ENCODE measurements at regions not wholly inside any gene's neighbourhood (a gene's known extent, or its start where the extent isn't known, plus 50 kb on each side); places are given as distances from the start of the nearest gene placed in this dataset.

GRCh38 chr3:5898106-5898505 lies 710.6 kb downstream of the EDEM1 start:
- Histone ChIP-seq H3K9me3 (replicated peaks; ENCODE audit: insufficient read depth, low read length) (no peaks in the 10 kb centered on the region), H3K27me3 (replicated peaks; ENCODE audit: insufficient read depth, low read length) (no peaks in the 10 kb centered on the region), H3K36me3 (replicated peaks; ENCODE audit: insufficient read depth, low read length) (no peaks in the 10 kb centered on the region), H3K9me2 (replicated peaks; ENCODE audit: insufficient read depth, low read length) (no peaks in the 10 kb centered on the region), H4K20me1 (ENCODE audit: insufficient read depth, low read length) (no peaks in the 10 kb centered on the region), H3K4me3 (ENCODE audit: low read length) (no peak overlapping the region), H3K27ac (ENCODE audit: low read length) (no peak overlapping the region), H3K9ac (ENCODE audit: low read length) (no peak overlapping the region), H3K4me2 (ENCODE audit: low read depth, low read length) (no peak overlapping the region), H3K4me1 (ENCODE audit: low read length) (no peaks in the 10 kb centered on the region), H3K79me2 (ENCODE audit: low read length) (no peaks in the 10 kb centered on the region), H2AFZ (ENCODE audit: low read length) (no peak overlapping the region), H3F3A (ENCODE audit: insufficient read depth, low read length) (no peaks in the 10 kb centered on the region)
- no peak for TF ChIP-seq EZH2phosphoT487 (IDR thresholded peaks at IDR 0.05; ENCODE audit: low read length)
- no peak for DNase-seq

DNA sequence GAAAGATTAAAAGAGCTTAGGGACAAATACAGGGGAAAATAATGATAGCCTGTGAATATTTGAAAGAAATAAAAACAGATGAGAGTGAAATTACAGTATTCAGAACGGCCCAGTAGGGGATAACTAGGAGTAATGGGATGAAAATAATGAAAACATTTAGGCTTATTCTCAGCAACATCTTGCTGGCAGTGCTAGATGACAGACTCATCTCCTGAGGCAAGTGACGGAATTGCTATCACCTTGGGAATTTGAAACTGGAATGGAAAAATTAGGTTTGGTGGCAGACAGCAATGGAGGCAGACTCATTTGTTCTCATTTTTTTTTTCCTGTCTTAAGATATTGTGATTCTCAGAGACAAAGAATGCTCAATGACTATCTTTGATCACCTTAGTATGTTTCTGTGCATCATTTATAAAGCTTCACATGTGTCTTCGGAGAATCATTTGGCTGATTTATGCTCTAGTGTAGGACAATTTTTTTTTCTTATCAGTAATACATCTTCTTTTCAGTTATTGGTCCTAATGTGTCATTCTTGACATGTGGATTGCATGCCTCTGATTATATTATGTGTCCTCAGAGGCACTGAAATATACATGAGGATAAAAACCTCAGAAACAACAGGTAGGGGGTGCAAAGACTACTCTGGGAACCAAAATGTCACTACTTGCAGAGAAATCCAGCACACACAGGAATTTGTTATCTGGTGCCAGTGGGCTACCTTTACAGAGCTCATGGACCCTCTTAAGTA lies 711.7 kb downstream of the EDEM1 start:
- no peaks in the 10 kb centered on the region for H3K9me2 ChIP-seq (replicated peaks; ENCODE audit: insufficient read depth, low read length)

DNA sequence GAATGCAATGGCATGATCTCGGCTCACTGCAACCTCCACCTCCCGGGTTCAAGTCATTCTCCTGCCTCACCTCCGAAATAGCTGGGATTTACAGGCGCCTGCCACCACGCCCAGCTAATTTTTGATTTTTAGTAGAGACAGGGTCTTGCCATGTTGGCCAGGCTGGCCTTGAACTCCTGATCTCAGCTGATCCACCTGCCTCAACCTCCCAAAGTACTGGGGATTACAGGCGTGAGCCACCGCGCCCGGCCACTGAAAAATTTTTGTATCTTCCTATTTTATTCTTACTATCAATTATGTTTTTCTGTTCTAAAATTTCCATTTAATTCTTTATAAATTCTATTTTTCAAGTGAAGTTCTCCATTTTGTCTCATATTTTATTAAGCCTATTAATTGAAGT lies 730.4 kb downstream of the EDEM1 start:
- Histone ChIP-seq H3K36me3 (replicated peaks; ENCODE audit: insufficient read depth, low read length) (no peaks in the 10 kb centered on the region), H3K4me3 (ENCODE audit: low read length) (no peak overlapping the region), H3K4me1 (ENCODE audit: low read length) (no peaks in the 10 kb centered on the region), H4K20me1 (ENCODE audit: insufficient read depth, low read length) (no peaks in the 10 kb centered on the region), H3K27ac (ENCODE audit: low read length) (no peak overlapping the region), H3F3A (ENCODE audit: insufficient read depth, low read length) (no peaks in the 10 kb centered on the region), H3K27me3 (replicated peaks; ENCODE audit: insufficient read depth, low read length) (no peaks in the 10 kb centered on the region), H3K9me3 (replicated peaks; ENCODE audit: insufficient read depth, low read length) (no peaks in the 10 kb centered on the region), H3K79me2 (ENCODE audit: low read length) (no peaks in the 10 kb centered on the region), H3K9ac (ENCODE audit: low read length) (no peak overlapping the region), H3K9me2 (replicated peaks; ENCODE audit: insufficient read depth, low read length) (no peaks in the 10 kb centered on the region), H3K4me2 (ENCODE audit: low read depth, low read length) (no peak overlapping the region), H2AFZ (ENCODE audit: low read length) (no peak overlapping the region)
- TF ChIP-seq EZH2 (optimal IDR thresholded peaks at IDR 0.05; ENCODE audit: low read depth, low read length) (no peak), CTCF (IDR thresholded peaks at IDR 0.05; ENCODE audit: low read length) (no peak), EZH2phosphoT487 (IDR thresholded peaks at IDR 0.05; ENCODE audit: low read length) (no peak)
- DNase-seq = no peak

More for the DNA sequence above, 711.7 kb downstream of the EDEM1 start:
- H4K20me1 ChIP-seq (ENCODE audit: insufficient read depth, low read length) = no peaks in the 10 kb centered on the region
- H3K4me3 ChIP-seq (ENCODE audit: low read length) = no peak overlapping the region
- no peak overlapping the region for H2AFZ ChIP-seq (ENCODE audit: low read length)
- H3K27ac ChIP-seq (ENCODE audit: low read length) = no peak overlapping the region
- H3K27me3 ChIP-seq (replicated peaks; ENCODE audit: insufficient read depth, low read length) = no peaks in the 10 kb centered on the region
- H3K4me1 ChIP-seq (ENCODE audit: low read length) = no peaks in the 10 kb centered on the region
- no peak for DNase-seq
- no peaks in the 10 kb centered on the region for H3K9me3 ChIP-seq (replicated peaks; ENCODE audit: insufficient read depth, low read length)
- no peaks in the 10 kb centered on the region for H3K79me2 ChIP-seq (ENCODE audit: low read length)
- H3F3A ChIP-seq (ENCODE audit: insufficient read depth, low read length) = no peaks in the 10 kb centered on the region
- no peak overlapping the region for H3K4me2 ChIP-seq (ENCODE audit: low read depth, low read length)
- TF ChIP-seq CTCF (IDR thresholded peaks at IDR 0.05; ENCODE audit: low read length) = no peak
- no peak for TF ChIP-seq EZH2 (optimal IDR thresholded peaks at IDR 0.05; ENCODE audit: low read depth, low read length)
- H3K36me3 ChIP-seq (replicated peaks; ENCODE audit: insufficient read depth, low read length) = no peaks in the 10 kb centered on the region
- no peak overlapping the region for H3K9ac ChIP-seq (ENCODE audit: low read length)

DNA sequence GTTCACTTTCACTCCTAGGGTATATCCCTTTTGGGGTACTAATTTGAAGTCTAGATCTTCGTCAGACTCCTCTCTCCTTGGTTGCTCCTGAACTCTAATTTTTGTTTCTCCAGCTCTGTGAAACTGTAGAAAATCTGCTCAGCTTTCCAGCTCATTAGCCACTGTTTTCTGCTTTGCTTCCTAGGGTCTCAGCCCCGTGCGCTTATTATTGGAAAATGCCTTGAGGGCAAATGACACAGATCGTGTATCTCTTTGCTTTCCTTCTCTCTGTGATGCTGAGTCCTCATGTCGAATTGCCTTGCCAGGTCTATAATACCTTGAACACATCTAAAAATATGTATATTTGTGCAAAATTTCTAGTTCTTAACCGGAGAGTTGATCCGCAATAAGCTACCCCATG lies 731.1 kb downstream of the EDEM1 start:
- Histone ChIP-seq H4K20me1 (ENCODE audit: insufficient read depth, low read length) (no peaks in the 10 kb centered on the region), H3K4me3 (ENCODE audit: low read length) (no peak overlapping the region), H2AFZ (ENCODE audit: low read length) (no peak overlapping the region), H3K79me2 (ENCODE audit: low read length) (no peaks in the 10 kb centered on the region), H3K9me2 (replicated peaks; ENCODE audit: insufficient read depth, low read length) (no peaks in the 10 kb centered on the region), H3K27ac (ENCODE audit: low read length) (no peak overlapping the region), H3K9me3 (replicated peaks; ENCODE audit: insufficient read depth, low read length) (no peaks in the 10 kb centered on the region), H3K4me1 (ENCODE audit: low read length) (no peaks in the 10 kb centered on the region), H3K36me3 (replicated peaks; ENCODE audit: insufficient read depth, low read length) (no peaks in the 10 kb centered on the region), H3K9ac (ENCODE audit: low read length) (no peak overlapping the region), H3K4me2 (ENCODE audit: low read depth, low read length) (no peak overlapping the region), H3K27me3 (replicated peaks; ENCODE audit: insufficient read depth, low read length) (no peaks in the 10 kb centered on the region), H3F3A (ENCODE audit: insufficient read depth, low read length) (no peaks in the 10 kb centered on the region)
- DNase-seq = no peak
- TF ChIP-seq CTCF (IDR thresholded peaks at IDR 0.05; ENCODE audit: low read length) (no peak), EZH2phosphoT487 (IDR thresholded peaks at IDR 0.05; ENCODE audit: low read length) (no peak), EZH2 (optimal IDR thresholded peaks at IDR 0.05; ENCODE audit: low read depth, low read length) (no peak)
